ENCODE measurements at regions not wholly inside any gene's neighbourhood (a gene's known extent, or its start where the extent isn't known, plus 50 kb on each side); places are given as distances from the start of the nearest gene placed in this dataset.

GRCh38 chr7:19508124-19508523 is 200.7 kb downstream of the POLR1F start:
- Mint-ChIP-seq H3K4me3 (ENCODE audit: unreplicated experiment) (no peak overlapping the region), H3K4me1 (ENCODE audit: low read depth, unreplicated experiment) (no peaks in the 10 kb centered on the region), H3K27ac (ENCODE audit: unreplicated experiment) (no peak overlapping the region), H3K36me3 (ENCODE audit: unreplicated experiment) (no peaks in the 10 kb centered on the region), H3K27me3 (ENCODE audit: unreplicated experiment) (no peaks in the 10 kb centered on the region), H3K9me3 (ENCODE audit: unreplicated experiment) (no peaks in the 10 kb centered on the region)
- DNase-seq, result no peak
- no peak for TF ChIP-seq CTCF (IDR thresholded peaks at IDR 0.05; ENCODE audit: partially characterized antibody, unreplicated experiment)

- Mint-ChIP-seq H3K4me1 (ENCODE audit: low read depth, unreplicated experiment) (peaks cover 3% of the 10 kb centered on the region), H3K27me3 (ENCODE audit: unreplicated experiment) (no peaks in the 10 kb centered on the region), H3K4me3 (ENCODE audit: unreplicated experiment) (no peak overlapping the region), H3K36me3 (ENCODE audit: unreplicated experiment) (peaks cover 5% of the 10 kb centered on the region), H3K27ac (ENCODE audit: unreplicated experiment) (no peak overlapping the region), H3K9me3 (ENCODE audit: unreplicated experiment) (peaks cover 2% of the 10 kb centered on the region)
- DNase-seq, result no peak
- TF ChIP-seq CTCF (IDR thresholded peaks at IDR 0.05; ENCODE audit: partially characterized antibody, unreplicated experiment), result peak; percentile 72
These were observed 216.9 kb downstream of the POLR1F start for GRCh38 chr7:19491821-19492452.

- H3K9me3 Mint-ChIP-seq (ENCODE audit: unreplicated experiment), result peaks cover 2% of the 10 kb centered on the region
- TF ChIP-seq CTCF (IDR thresholded peaks at IDR 0.05; ENCODE audit: partially characterized antibody, unreplicated experiment), result no peak
- peaks cover 3% of the 10 kb centered on the region for H3K4me1 Mint-ChIP-seq (ENCODE audit: low read depth, unreplicated experiment)
- H3K27me3 Mint-ChIP-seq (ENCODE audit: unreplicated experiment), result no peaks in the 10 kb centered on the region
- DNase-seq, result no peak
- H3K36me3 Mint-ChIP-seq (ENCODE audit: unreplicated experiment), result peaks cover 5% of the 10 kb centered on the region
- H3K4me3 Mint-ChIP-seq (ENCODE audit: unreplicated experiment), result no peak overlapping the region
- H3K27ac Mint-ChIP-seq (ENCODE audit: unreplicated experiment), result no peak overlapping the region
These were observed 217.5 kb downstream of the POLR1F start for GRCh38 chr7:19491371-19491770.

GRCh38 chr7:19489162-19489820 is 219.5 kb downstream of the POLR1F start:
- Mint-ChIP-seq H3K27ac (ENCODE audit: unreplicated experiment) (no peak overlapping the region), H3K36me3 (ENCODE audit: unreplicated experiment) (peaks cover 5% of the 10 kb centered on the region), H3K4me3 (ENCODE audit: unreplicated experiment) (no peak overlapping the region), H3K9me3 (ENCODE audit: unreplicated experiment) (peaks cover 2% of the 10 kb centered on the region), H3K4me1 (ENCODE audit: low read depth, unreplicated experiment) (peaks cover 3% of the 10 kb centered on the region), H3K27me3 (ENCODE audit: unreplicated experiment) (no peaks in the 10 kb centered on the region)
- no peak for DNase-seq
- TF ChIP-seq CTCF (IDR thresholded peaks at IDR 0.05; ENCODE audit: partially characterized antibody, unreplicated experiment), result no peak

GRCh38 chr7:19488056-19488455 is 220.8 kb downstream of the POLR1F start:
- H3K27me3 Mint-ChIP-seq (ENCODE audit: unreplicated experiment), result no peaks in the 10 kb centered on the region
- peaks cover 2% of the 10 kb centered on the region for H3K9me3 Mint-ChIP-seq (ENCODE audit: unreplicated experiment)
- H3K4me3 Mint-ChIP-seq (ENCODE audit: unreplicated experiment), result no peak overlapping the region
- peaks cover 5% of the 10 kb centered on the region for H3K36me3 Mint-ChIP-seq (ENCODE audit: unreplicated experiment)
- DNase-seq, result no peak
- no peak for TF ChIP-seq CTCF (IDR thresholded peaks at IDR 0.05; ENCODE audit: partially characterized antibody, unreplicated experiment)
- peaks cover 3% of the 10 kb centered on the region for H3K4me1 Mint-ChIP-seq (ENCODE audit: low read depth, unreplicated experiment)
- no peak overlapping the region for H3K27ac Mint-ChIP-seq (ENCODE audit: unreplicated experiment)
